ENCODE measurements at regions not wholly inside any gene's neighbourhood (a gene's known extent, or its start where the extent isn't known, plus 50 kb on each side); places are given as distances from the start of the nearest gene placed in this dataset.
"Not testable (repeated sequence)": the region's sequence is repeated elsewhere in the genome, so short reads cannot be mapped to it uniquely, and the experiment has no call there.

- H3K4me3 ChIP-seq (ENCODE audit: low read depth, low read length), result no peak overlapping the region
- no peak for TF ChIP-seq MYC (IDR thresholded peaks at IDR 0.05; ENCODE audit: low read depth, low read length)
- no peak for TF ChIP-seq CTCF (IDR thresholded peaks at IDR 0.05; ENCODE audit: low read depth, low read length)
- TF ChIP-seq MAX (IDR thresholded peaks at IDR 0.05; ENCODE audit: low read depth, low read length), result no peak
- TF ChIP-seq POLR2A (IDR thresholded peaks at IDR 0.05; ENCODE audit: extremely low read depth, insufficient read length), result no peak
Measured at GRCh38 chr22:19658967-19659804, 55.1 kb upstream of the SEPTIN5 start.

GRCh38 chr22:19659805-19660345 is 54.4 kb upstream of the SEPTIN5 start:
- no peak for TF ChIP-seq POLR2A (IDR thresholded peaks at IDR 0.05; ENCODE audit: extremely low read depth, insufficient read length)
- no peak for TF ChIP-seq CTCF (IDR thresholded peaks at IDR 0.05; ENCODE audit: low read depth, low read length)
- no peak for TF ChIP-seq MAX (IDR thresholded peaks at IDR 0.05; ENCODE audit: low read depth, low read length)
- no peak for TF ChIP-seq MYC (IDR thresholded peaks at IDR 0.05; ENCODE audit: low read depth, low read length)
- H3K4me3 ChIP-seq (ENCODE audit: low read depth, low read length), result no peak overlapping the region
- no peak for DNase-seq (ENCODE audit: low read depth)

More at GRCh38 chr22:19658967-19659804, 55.1 kb upstream of the SEPTIN5 start:
- DNase-seq (ENCODE audit: low read depth), result no peak

GRCh38 chr22:19660583-19660982 is 53.7 kb upstream of the SEPTIN5 start:
- not testable (repeated sequence) for DNase-seq (ENCODE audit: low read depth); H3K4me3 ChIP-seq (ENCODE audit: low read depth, low read length)

- no peak for TF ChIP-seq MYC (IDR thresholded peaks at IDR 0.05; ENCODE audit: low read depth, low read length)
- no peak for TF ChIP-seq MAX (IDR thresholded peaks at IDR 0.05; ENCODE audit: low read depth, low read length)
- no peak for TF ChIP-seq CTCF (IDR thresholded peaks at IDR 0.05; ENCODE audit: low read depth, low read length)
- TF ChIP-seq POLR2A (IDR thresholded peaks at IDR 0.05; ENCODE audit: extremely low read depth, insufficient read length), result no peak
- no peak overlapping the region for H3K4me3 ChIP-seq (ENCODE audit: low read depth, low read length)
- peak; percentile 28 for DNase-seq (ENCODE audit: low read depth)
Measured at GRCh38 chr22:19661156-19661555, 53.1 kb upstream of the SEPTIN5 start.

- H3K4me3 ChIP-seq (ENCODE audit: low read depth, low read length); DNase-seq (ENCODE audit: low read depth): not testable (repeated sequence)
Measured at GRCh38 chr22:19662049-19662684, 52.1 kb upstream of the SEPTIN5 start.

GRCh38 chr22:19663286-19663815 is 51.0 kb upstream of the SEPTIN5 start:
- H3K4me3 ChIP-seq (ENCODE audit: low read depth, low read length), result no peak overlapping the region
- 0 out of 2 replicates have a peak, but pooled peaks have one; percentile 38 for TF ChIP-seq MYC (IDR thresholded peaks at IDR 0.05; ENCODE audit: low read depth, low read length)
- no peak for TF ChIP-seq POLR2A (IDR thresholded peaks at IDR 0.05; ENCODE audit: extremely low read depth, insufficient read length)
- TF ChIP-seq MAX (IDR thresholded peaks at IDR 0.05; ENCODE audit: low read depth, low read length), result peak; percentile 80
- peak; percentile 71 for DNase-seq (ENCODE audit: low read depth)

- TF ChIP-seq MYC (IDR thresholded peaks at IDR 0.05; ENCODE audit: low read depth, low read length) (peak; percentile 42; the same call in 1 of the 2 replicates), CTCF (IDR thresholded peaks at IDR 0.05; ENCODE audit: low read depth, low read length) (no peak)
- no peak overlapping the region for H3K4me3 ChIP-seq (ENCODE audit: low read depth, low read length)
- peak; percentile 94 for DNase-seq (ENCODE audit: low read depth)
Measured at GRCh38 chr22:19663821-19664355, 50.4 kb upstream of the SEPTIN5 start.

Measured in NB4 (cell line).